ENCODE measurements at regions not wholly inside any gene's neighbourhood (a gene's known extent, or its start where the extent isn't known, plus 50 kb on each side); places are given as distances from the start of the nearest gene placed in this dataset.

DNA sequence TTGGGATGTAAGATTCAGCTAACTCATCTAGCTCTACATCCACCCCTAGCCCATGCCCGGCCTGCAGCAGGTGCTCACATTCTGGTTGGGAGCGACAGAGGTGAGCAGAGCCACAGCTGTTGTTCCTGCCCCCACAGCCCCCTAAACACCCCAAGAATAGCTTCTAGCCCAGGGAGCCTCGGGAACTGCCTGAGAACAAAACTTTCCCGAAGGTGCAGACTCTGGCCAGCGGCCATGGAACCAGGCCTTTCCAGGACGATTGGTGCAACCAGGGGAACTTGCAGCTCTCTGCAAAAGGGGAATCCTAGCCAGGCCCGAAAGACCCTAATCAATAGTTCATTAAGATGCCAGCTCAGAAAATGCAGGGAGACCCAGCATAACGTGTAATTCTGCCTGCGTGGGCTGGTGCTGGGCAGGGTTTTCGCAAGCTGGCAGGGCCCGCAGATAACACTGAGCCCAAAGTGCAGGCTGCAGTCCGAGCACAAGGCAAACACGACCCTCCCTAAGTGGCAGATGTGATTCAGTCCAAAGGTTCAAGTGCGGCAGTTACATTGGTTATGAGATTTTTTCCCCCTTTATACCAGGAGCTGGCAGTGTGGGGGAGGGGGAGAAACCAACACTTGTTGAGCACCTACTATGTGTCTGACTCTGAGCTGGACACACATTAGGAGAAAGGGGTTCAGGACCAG, 122.5 kb upstream of the MAP1LC3B2 start:
- DNase-seq (ENCODE audit: low read depth, low spot score) (no peak), FAIRE-seq (no peak)
- Histone ChIP-seq H3K27ac (ENCODE audit: insufficient read depth, low read depth, low read length) (no peak overlapping the region), H3K36me3 (ENCODE audit: control insufficient read depth in 2 of 2, extremely low read depth in 1 of 2, insufficient read depth in 2 of 2, low read length in 2 of 2) (no peaks in the 10 kb centered on the region), H3K4me3 (replicated peaks in 1 of 3; ENCODE audit: insufficient read depth in 1 of 3, low read depth in 1 of 3, low read length in 3 of 3) (no peak overlapping the region), H3K4me1 (ENCODE audit: control insufficient read depth, extremely low read depth, insufficient read depth, low read length) (peaks cover 3% of the 10 kb centered on the region), H3K4me2 (ENCODE audit: insufficient read depth, low read length) (no peak overlapping the region), H3K79me2 (ENCODE audit: control insufficient read depth, insufficient read depth, low read length) (no peaks in the 10 kb centered on the region), H3K9ac (replicated peaks; ENCODE audit: extremely low read depth, insufficient read depth, low read length) (no peak overlapping the region), H4K20me1 (replicated peaks; ENCODE audit: control insufficient read depth, extremely low read depth, insufficient read depth, low read length) (no peaks in the 10 kb centered on the region), H3K27me3 (ENCODE audit: control insufficient read depth in 2 of 2, insufficient read depth in 2 of 2, low read length in 2 of 2) (no peaks in the 10 kb centered on the region), H3K9me3 (replicated peaks; ENCODE audit: control insufficient read depth, insufficient read depth, low read length) (no peaks in the 10 kb centered on the region), H2AFZ (ENCODE audit: low read depth, low read length) (no peak overlapping the region), H3K9me1 (replicated peaks; ENCODE audit: control insufficient read depth, extremely low read depth, insufficient read depth, low read length) (no peaks in the 10 kb centered on the region)
- TF ChIP-seq POLR2A (IDR thresholded peaks at IDR 0.05; ENCODE audit: low read depth, low read length) (no peak), FOS (IDR thresholded peaks at IDR 0.05; ENCODE audit: borderline replicate concordance, insufficient read depth, low read length) (no peak), EZH2 (IDR thresholded peaks at IDR 0.05; ENCODE audit: borderline replicate concordance, low read depth, low read length, severe bottlenecking) (no peak), JUN (IDR thresholded peaks at IDR 0.05; ENCODE audit: borderline replicate concordance, insufficient read depth, insufficient read length, low read depth) (no peak), POLR2AphosphoS5 (IDR thresholded peaks at IDR 0.05; ENCODE audit: insufficient read depth, low read depth, low read length) (no peak)
- ChIA-PET POLR2A (no interaction called here), CTCF (no interaction called here)
- intact Hi-C loops (cut with micrococcal nuclease) (no loop called here), dilution Hi-C loops (cut with MboI; ENCODE audit: extremely low pct_ligation_motif_present, low sequenced_read_pairs) (no loop called here)
- BruUV-seq (replicated peaks) = no TSS peak

DNA sequence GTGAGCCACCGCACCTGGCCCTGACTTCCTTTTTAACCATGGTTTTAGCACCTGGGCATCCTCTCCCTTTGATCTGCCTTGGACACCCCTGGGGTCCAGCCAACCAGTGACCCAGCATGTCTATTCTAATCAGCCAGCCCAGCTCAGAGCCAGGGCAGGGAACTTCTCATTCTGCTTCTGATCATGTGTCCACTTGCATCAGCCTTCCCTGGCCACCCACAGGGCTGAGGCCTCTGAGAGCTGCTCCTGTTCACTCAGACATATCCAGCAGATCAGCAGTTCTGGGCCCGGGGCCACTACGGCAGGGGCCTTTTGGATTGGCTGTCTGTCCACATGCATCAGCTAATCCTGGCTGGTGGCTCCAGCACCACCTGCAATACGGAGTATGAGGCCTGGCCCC, 117.9 kb upstream of the MAP1LC3B2 start:
- H3K27me3 ChIP-seq (ENCODE audit: control insufficient read depth in 2 of 2, insufficient read depth in 2 of 2, low read length in 2 of 2) = no peaks in the 10 kb centered on the region
- no peak overlapping the region for H3K9ac ChIP-seq (replicated peaks; ENCODE audit: extremely low read depth, insufficient read depth, low read length)
- H3K27ac ChIP-seq (ENCODE audit: insufficient read depth, low read depth, low read length) = no peak overlapping the region
- ChIA-PET CTCF (no interaction called here), POLR2A (no interaction called here)
- no peak for FAIRE-seq
- no TSS peak for BruUV-seq (replicated peaks)
- no peak for DNase-seq (ENCODE audit: low read depth, low spot score)
- H2AFZ ChIP-seq (ENCODE audit: low read depth, low read length) = no peak overlapping the region
- no peak for TF ChIP-seq POLR2AphosphoS5 (IDR thresholded peaks at IDR 0.05; ENCODE audit: insufficient read depth, low read depth, low read length)
- TF ChIP-seq MYC (IDR thresholded peaks at IDR 0.05; ENCODE audit: low read depth, low read length) = no peak
- no peak for TF ChIP-seq EZH2 (IDR thresholded peaks at IDR 0.05; ENCODE audit: borderline replicate concordance, low read depth, low read length, severe bottlenecking)
- TF ChIP-seq, protein P1, sequence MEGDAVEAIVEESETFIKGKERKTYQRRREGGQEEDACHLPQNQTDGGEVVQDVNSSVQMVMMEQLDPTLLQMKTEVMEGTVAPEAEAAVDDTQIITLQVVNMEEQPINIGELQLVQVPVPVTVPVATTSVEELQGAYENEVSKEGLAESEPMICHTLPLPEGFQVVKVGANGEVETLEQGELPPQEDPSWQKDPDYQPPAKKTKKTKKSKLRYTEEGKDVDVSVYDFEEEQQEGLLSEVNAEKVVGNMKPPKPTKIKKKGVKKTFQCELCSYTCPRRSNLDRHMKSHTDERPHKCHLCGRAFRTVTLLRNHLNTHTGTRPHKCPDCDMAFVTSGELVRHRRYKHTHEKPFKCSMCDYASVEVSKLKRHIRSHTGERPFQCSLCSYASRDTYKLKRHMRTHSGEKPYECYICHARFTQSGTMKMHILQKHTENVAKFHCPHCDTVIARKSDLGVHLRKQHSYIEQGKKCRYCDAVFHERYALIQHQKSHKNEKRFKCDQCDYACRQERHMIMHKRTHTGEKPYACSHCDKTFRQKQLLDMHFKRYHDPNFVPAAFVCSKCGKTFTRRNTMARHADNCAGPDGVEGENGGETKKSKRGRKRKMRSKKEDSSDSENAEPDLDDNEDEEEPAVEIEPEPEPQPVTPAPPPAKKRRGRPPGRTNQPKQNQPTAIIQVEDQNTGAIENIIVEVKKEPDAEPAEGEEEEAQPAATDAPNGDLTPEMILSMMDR (IDR thresholded peaks at IDR 0.05; ENCODE audit: extremely low read depth in 1 of 2, insufficient read depth in 1 of 2, low read depth in 1 of 2, low read length in 2 of 2) = no peak
- TF ChIP-seq, protein P2, sequence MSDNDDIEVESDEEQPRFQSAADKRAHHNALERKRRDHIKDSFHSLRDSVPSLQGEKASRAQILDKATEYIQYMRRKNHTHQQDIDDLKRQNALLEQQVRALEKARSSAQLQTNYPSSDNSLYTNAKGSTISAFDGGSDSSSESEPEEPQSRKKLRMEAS (IDR thresholded peaks at IDR 0.05; ENCODE audit: insufficient read depth, insufficient read length) = no peak
- no peak for TF ChIP-seq JUN (IDR thresholded peaks at IDR 0.05; ENCODE audit: borderline replicate concordance, insufficient read depth, insufficient read length, low read depth)
- TF ChIP-seq GATA2 (IDR thresholded peaks at IDR 0.05; ENCODE audit: insufficient read depth, insufficient read length, low read depth, low read length) = no peak
- no peak for TF ChIP-seq FOS (IDR thresholded peaks at IDR 0.05; ENCODE audit: borderline replicate concordance, insufficient read depth, low read length)
- no peak for TF ChIP-seq POLR2A (IDR thresholded peaks at IDR 0.05; ENCODE audit: low read depth, low read length)
- no peaks in the 10 kb centered on the region for H3K36me3 ChIP-seq (ENCODE audit: control insufficient read depth in 2 of 2, extremely low read depth in 1 of 2, insufficient read depth in 2 of 2, low read length in 2 of 2)
- no peak overlapping the region for H3K4me3 ChIP-seq (replicated peaks in 1 of 3; ENCODE audit: insufficient read depth in 1 of 3, low read depth in 1 of 3, low read length in 3 of 3)
- dilution Hi-C loops (cut with MboI; ENCODE audit: extremely low pct_ligation_motif_present, low sequenced_read_pairs) = no loop called here
- no peaks in the 10 kb centered on the region for H3K9me1 ChIP-seq (replicated peaks; ENCODE audit: control insufficient read depth, extremely low read depth, insufficient read depth, low read length)
- H3K4me2 ChIP-seq (ENCODE audit: insufficient read depth, low read length) = no peak overlapping the region
- intact Hi-C loops (cut with micrococcal nuclease) = no loop called here
- no peaks in the 10 kb centered on the region for H3K4me1 ChIP-seq (ENCODE audit: control insufficient read depth, extremely low read depth, insufficient read depth, low read length)
- H3K79me2 ChIP-seq (ENCODE audit: control insufficient read depth, insufficient read depth, low read length) = no peaks in the 10 kb centered on the region
- no peaks in the 10 kb centered on the region for H3K9me3 ChIP-seq (replicated peaks; ENCODE audit: control insufficient read depth, insufficient read depth, low read length)
- H4K20me1 ChIP-seq (replicated peaks; ENCODE audit: control insufficient read depth, extremely low read depth, insufficient read depth, low read length) = no peaks in the 10 kb centered on the region
